Sigmoid colon (tissue), 6 donors: ENCODE measurements at regions not wholly inside any gene's neighbourhood (a gene's known extent, or its start where the extent isn't known, plus 50 kb on each side); places are given as distances from the start of the nearest gene placed in this dataset.
"Not testable (repeated sequence)": the region's sequence is repeated elsewhere in the genome, so short reads cannot be mapped to it uniquely, and the experiment has no call there.

Source experiments
- DNase-seq: peaks from one replicate; pipeline ENCODE4 v3.0.0-alpha.2; 2019
- H3K27ac ChIP-seq, 4 donors: fragments of 200-600 bp; sonication (generic); one replicate each; pipeline ENCODE4 v1.5.1; 2016 to 2019; ENCODE audit warnings: mild to moderate bottlenecking in 1 of 4
- H3K27me3 ChIP-seq, 3 donors: fragments of 200-600 bp; sonication (generic); one replicate each; pipeline ENCODE4 v1.5.1; 2019; ENCODE audit warnings: mild to moderate bottlenecking in 1 of 3
- H3K36me3 ChIP-seq, 4 donors: fragments of 200-600 bp; sonication (generic); one replicate each; pipeline ENCODE4 v1.5.1; 2016 to 2019
- H3K4me1 ChIP-seq, 4 donors: fragments of 200-600 bp; sonication (generic); one replicate each; pipeline ENCODE4 v1.5.1; 2017 to 2019
- H3K4me3 ChIP-seq, 4 donors: fragments of 200-600 bp; sonication (generic); one replicate each; pipeline ENCODE4 v1.5.1; 2017 to 2019; ENCODE audit warnings: mild to moderate bottlenecking in 2 of 4, moderate library complexity in 1 of 4
- H3K9me3 ChIP-seq, 4 donors: fragments of 200-600 bp in 3 of 4; sonication (generic) in 3 of 4; one replicate each; pipeline versions ENCODE4 v1.5.1 to v1.6.1; 2013 to 2019
- CTCF ChIP-seq, 4 experiments: fragments of 450-650 bp in 3 of 4; fragments of 200-600 bp in 1 of 4; IDR thresholded peaks; one replicate each; pipeline ENCODE4 v1.5.1; 2016 to 2019; ENCODE audit warnings: antibody characterized with exemption in 4 of 4, mild to moderate bottlenecking in 3 of 4, moderate library complexity in 2 of 4
- EP300 ChIP-seq, 4 donors: sonication (generic); formaldehyde crosslinking; IDR thresholded peaks; one replicate each; pipeline ENCODE4 v1.6.1; 2017; ENCODE audit warnings: antibody characterized with exemption in 4 of 4
- POLR2A ChIP-seq, 2 donors: fragments of 450-650 bp; IDR thresholded peaks; one replicate each; pipeline ENCODE4 v1.6.1; 2016; ENCODE audit warnings: antibody characterized with exemption in 2 of 2, mild to moderate bottlenecking in 2 of 2, moderate library complexity in 2 of 2
- POLR2AphosphoS5 ChIP-seq, 4 donors: sonication (generic); formaldehyde crosslinking; IDR thresholded peaks; one replicate each; pipeline ENCODE4 v1.6.1; 2017; ENCODE audit warnings: antibody characterized with exemption in 4 of 4
- WGBS, 2 donors: extraction: QIAGEN DNeasy Blood & Tissue Kit; methylation state at CpG; one replicate each; pipeline ENCODE4 v1.1.7; 2013; 5-methylcytosine and 5-hydroxymethylcytosine counted together
- intact Hi-C: fragments of 100-400 bp; cut with DNase I; formaldehyde crosslinking; loops from one replicate; pipeline ENCODE4 v1.15.1; 2023
- donor health status: healthy with polysubstance abuse.
- donor health status: healthy.

GRCh38 chr3:90068783-90069182, 961.4 kb downstream of the EPHA3 start:
- H3K4me3 ChIP-seq: no peak overlapping the region
- H3K4me1 ChIP-seq: no peaks in the 10 kb centered on the region
- H3K27ac ChIP-seq: no peak overlapping the region
- no peaks in the 10 kb centered on the region for H3K9me3 ChIP-seq
- H3K36me3 ChIP-seq: no peaks in the 10 kb centered on the region
- intact Hi-C loops: no loop called here
- whole genome bisulfite sequencing, 2 donors: 77 to 87% methylated on average over 3 of the region's 3 CpGs
- DNase-seq: no peak
- TF ChIP-seq CTCF (IDR thresholded peaks at IDR 0.05): no peak
- no peak for TF ChIP-seq EP300 (IDR thresholded peaks at IDR 0.05)
- no peak for TF ChIP-seq POLR2AphosphoS5 (IDR thresholded peaks at IDR 0.05)
- TF ChIP-seq POLR2A (IDR thresholded peaks at IDR 0.05): no peak
- H3K27me3 ChIP-seq: no peaks in the 10 kb centered on the region

- no peak for DNase-seq
- H3K4me1 ChIP-seq: no peaks in the 10 kb centered on the region
- no peak for TF ChIP-seq POLR2A (IDR thresholded peaks at IDR 0.05)
- TF ChIP-seq POLR2AphosphoS5 (IDR thresholded peaks at IDR 0.05): no peak
- no peak for TF ChIP-seq EP300 (IDR thresholded peaks at IDR 0.05)
- no peak for TF ChIP-seq CTCF (IDR thresholded peaks at IDR 0.05)
- intact Hi-C loops: no loop called here
- no peaks in the 10 kb centered on the region for H3K27me3 ChIP-seq
- WGBS, 2 donors: 26 to 54% methylated on average over 1 of the region's 1 CpG
- no peak overlapping the region for H3K27ac ChIP-seq
- no peaks in the 10 kb centered on the region for H3K36me3 ChIP-seq
- no peaks in the 10 kb centered on the region for H3K9me3 ChIP-seq
- H3K4me3 ChIP-seq: no peak overlapping the region
These were observed 962.3 kb downstream of the EPHA3 start for GRCh38 chr3:90069748-90070147.

- Histone ChIP-seq H3K4me3 (no peak overlapping the region), H3K4me1 (no peaks in the 10 kb centered on the region), H3K9me3 (no peaks in the 10 kb centered on the region), H3K27ac (no peak overlapping the region), H3K27me3 (no peaks in the 10 kb centered on the region), H3K36me3 (no peaks in the 10 kb centered on the region)
- DNase-seq: no peak
- TF ChIP-seq EP300 (IDR thresholded peaks at IDR 0.05): no peak
- TF ChIP-seq POLR2AphosphoS5 (IDR thresholded peaks at IDR 0.05): no peak
- no peak for TF ChIP-seq POLR2A (IDR thresholded peaks at IDR 0.05)
- no peak for TF ChIP-seq CTCF (IDR thresholded peaks at IDR 0.05)
- intact Hi-C loops: no loop called here
These were observed 968.7 kb downstream of the EPHA3 start for GRCh38 chr3:90076136-90076535.

- Histone ChIP-seq H3K4me1 (no peaks in the 10 kb centered on the region), H3K9me3 (no peaks in the 10 kb centered on the region), H3K27ac (no peak overlapping the region), H3K36me3 (no peaks in the 10 kb centered on the region), H3K27me3 (no peaks in the 10 kb centered on the region), H3K4me3 (no peak overlapping the region)
- intact Hi-C loops: no loop called here
- 84 to 88% methylated on average over 1 of the region's 1 CpG for WGBS, 2 donors
- TF ChIP-seq EP300 (IDR thresholded peaks at IDR 0.05) (no peak), CTCF (IDR thresholded peaks at IDR 0.05) (no peak), POLR2A (IDR thresholded peaks at IDR 0.05) (no peak), POLR2AphosphoS5 (IDR thresholded peaks at IDR 0.05) (no peak)
- no peak for DNase-seq
These were observed 973.6 kb downstream of the EPHA3 start for GRCh38 chr3:90080988-90081387.

- H3K27me3 ChIP-seq, H3K9me3 ChIP-seq, intact Hi-C loops, H3K4me3 ChIP-seq, H3K4me1 ChIP-seq, H3K27ac ChIP-seq, DNase-seq, H3K36me3 ChIP-seq: not testable (repeated sequence)
- 85 to 92% methylated on average over 8 of the region's 8 CpGs for WGBS, 2 donors
These were observed 978.9 kb downstream of the EPHA3 start for GRCh38 chr3:90086297-90086696.
